GM19438 (cell line): ENCODE measurements at regions not wholly inside any gene's neighbourhood (a gene's known extent, or its start where the extent isn't known, plus 50 kb on each side); places are given as distances from the start of the nearest gene placed in this dataset.

ENCODE experiments used
- ATAC-seq: cut with Tn5 transposase; IDR thresholded peaks from one replicate; pipeline ENCODE4 v1.9.1; 2021; ENCODE audit warnings: low read depth; ENCODE audit not compliant: unreplicated experiment

DNA sequence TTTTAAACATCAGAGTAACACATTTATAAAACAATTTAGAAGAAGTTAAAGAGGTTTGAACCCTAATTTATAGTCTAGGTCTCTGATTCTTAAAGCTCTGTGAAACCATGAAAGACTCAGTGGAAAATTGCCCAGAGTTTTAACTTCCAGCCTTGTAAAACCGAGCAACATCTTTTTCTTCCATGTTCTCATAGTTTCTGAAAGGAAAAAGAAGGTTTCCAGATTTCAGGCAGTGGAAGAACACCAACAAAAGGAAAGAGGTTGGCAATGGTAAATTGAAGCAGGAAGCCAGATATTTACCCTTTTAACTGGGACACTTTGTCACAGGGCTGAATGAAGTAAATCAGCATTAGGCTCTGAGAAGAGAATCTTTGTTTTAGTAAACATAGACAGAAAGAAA lies 1999.3 kb downstream of the MAT2B start:
- ATAC-seq, result no peak

DNA sequence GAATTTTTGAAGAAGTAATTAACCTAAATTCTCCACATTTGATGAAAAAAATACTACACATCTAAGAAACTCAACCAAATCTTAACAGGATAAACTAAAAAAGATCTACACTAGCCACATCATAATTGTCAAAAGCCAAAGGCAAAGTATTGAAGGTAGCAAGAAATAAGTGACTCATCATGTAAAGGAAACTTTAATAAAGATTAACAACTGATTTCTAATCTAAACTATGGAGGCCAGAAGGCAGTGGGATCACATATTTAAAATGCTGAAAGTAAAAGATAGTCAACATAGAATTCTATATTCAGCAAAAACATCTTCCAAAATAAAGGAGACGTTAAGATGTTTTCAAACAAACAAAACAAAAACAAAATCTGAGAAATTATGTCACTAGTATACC lies 2002.9 kb downstream of the MAT2B start:
- no peak for ATAC-seq

DNA sequence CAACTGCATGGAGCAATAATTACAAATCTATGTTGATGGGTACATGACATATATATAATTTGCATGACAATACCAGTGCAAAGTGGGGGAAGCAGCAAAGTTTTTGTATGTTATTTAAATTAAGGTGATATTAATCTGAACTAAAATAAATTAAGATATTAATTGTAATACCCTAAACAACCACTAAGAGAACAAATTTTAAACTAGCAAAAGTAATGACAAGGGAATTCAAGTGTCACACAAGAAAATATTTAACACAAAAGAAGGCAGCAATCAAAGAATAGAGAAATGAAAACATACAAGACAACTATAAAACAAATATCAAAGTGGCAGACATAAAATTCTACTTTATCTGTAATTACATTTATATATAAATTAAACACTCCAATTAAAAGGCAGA lies 2003.4 kb downstream of the MAT2B start:
- no peak for ATAC-seq

DNA sequence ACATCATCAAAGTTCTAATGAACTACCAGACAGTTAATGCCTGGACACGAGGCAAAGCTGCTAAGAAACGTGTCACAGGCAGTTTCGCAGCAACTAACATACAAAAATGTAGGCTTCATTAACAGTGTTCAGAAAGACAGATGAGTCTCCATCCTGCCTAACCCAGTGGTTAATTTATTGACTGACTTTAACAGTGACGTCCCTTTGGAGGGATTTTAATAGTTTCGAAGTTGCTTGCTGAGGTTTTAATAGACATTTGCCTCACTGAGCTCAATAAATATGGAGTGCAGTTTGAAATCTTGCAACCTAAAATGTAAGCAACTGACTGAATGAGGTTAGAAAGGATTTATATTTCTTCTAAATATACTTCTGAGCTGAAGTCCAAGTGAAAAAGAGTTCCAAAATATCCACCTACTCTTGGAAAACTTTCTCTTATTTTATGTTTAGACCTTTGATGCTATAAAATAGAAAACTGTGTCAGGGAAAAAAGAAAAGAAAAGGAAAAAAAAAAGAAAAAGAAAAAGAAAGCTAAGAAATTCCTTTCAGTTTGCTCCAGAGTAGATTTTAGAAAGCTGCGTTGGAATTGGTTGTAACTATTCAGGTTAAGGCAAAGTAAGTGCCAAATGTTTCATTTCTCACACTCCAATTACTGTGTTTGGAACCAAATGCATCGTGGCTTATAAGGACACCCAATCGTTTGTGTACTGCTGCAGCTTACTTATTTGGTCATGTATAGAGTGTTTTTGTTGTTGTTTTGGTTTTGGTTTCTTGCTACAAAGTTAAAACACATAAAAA lies 2016.6 kb downstream of the MAT2B start:
- no peak for ATAC-seq

DNA sequence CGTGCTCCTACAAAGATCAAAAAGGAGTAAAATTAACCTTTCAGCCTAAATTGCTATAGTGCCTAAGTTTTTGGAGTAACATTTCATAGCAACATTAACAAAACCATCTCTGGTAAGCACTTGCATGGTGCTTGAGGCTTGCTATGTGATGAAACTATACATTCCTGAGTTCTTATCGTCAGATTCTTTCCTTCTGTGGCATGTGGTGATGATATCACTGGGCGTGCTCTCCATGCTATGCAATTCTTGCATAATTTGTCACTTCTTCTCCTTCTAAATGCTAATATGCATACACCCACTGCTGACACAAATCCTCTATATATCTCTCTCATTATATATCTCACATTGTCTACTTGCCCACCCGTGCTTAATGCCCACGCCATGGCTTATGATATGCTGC lies 2019.9 kb downstream of the MAT2B start:
- no peak for ATAC-seq

DNA sequence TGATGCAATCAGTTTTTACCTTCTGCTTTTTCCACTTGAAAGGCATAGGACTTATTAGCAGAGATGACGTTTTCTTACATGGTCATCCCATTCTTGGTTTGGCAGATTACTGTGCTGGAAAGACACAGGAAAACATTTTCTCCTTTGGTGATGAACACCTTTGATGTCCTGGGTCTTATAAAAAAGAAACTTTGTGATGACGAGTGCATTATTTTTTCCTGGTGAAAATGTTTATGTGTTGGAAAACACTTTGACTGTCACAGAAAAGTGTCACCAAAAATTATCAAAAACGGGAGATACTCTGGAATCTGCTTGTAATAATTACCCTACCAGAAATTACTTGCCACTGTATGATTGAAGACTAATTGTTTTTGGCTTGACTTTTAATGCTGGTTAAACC lies 2020.9 kb downstream of the MAT2B start:
- ATAC-seq, result no peak

DNA sequence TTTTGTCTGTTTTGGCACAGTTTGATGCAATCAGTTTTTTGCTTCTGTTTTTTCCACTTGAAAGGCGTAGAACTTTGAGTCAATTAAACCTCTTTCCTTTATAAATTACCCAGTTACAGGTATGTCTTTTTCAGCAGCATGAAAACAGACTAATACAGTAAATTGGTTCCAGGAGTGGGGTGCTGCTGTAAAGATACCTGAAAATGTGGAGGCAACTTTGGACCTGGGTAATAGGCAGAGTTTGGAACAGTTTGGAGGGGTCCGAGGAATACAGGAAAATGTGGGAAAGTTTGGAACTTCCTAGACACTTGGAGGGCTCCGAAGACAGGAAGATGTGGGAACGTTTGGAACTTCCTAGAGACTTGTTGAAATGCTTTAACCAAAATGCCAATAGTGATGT lies 2022.2 kb downstream of the MAT2B start:
- ATAC-seq, result no peak

DNA sequence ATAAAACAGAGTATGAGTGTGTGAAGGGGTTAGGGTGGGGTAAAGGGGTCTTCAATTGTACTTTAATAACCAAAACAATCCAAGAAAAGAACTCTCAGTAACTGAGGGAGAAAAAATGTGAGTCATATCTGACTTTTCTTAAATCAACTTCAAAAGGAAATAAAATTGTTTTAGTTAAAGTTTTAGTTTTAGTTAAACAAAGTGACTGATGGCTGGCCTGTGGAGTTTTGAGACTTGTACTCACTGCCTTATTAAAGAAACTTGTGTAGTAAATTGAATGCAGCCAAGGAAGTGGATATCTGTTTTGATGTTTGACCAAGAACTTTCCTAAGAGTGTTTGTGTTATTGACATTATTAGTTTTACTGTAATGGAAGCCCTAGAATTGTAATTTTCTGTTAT lies 2032.6 kb downstream of the MAT2B start:
- no peak for ATAC-seq

DNA sequence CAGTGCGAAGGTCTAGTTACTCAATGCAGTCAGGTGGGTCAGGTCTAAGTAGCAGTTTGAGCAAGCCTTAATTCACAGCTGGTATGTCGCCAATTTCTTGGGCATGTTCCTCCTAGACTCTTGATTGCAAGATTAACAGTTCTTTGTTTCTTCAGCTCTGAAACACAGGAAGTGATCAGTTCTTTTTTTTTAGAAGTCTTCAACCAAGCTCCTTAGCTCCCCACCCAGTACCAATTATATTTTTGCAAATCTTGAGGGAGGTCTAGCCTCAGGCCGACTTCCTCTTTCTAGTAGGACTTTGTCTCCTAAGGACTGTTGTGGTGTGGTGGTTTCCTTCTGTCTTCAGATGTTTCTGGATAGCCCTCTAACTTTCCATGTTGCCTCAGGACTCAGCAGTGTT lies 2054.2 kb downstream of the MAT2B start:
- ATAC-seq, result no peak

DNA sequence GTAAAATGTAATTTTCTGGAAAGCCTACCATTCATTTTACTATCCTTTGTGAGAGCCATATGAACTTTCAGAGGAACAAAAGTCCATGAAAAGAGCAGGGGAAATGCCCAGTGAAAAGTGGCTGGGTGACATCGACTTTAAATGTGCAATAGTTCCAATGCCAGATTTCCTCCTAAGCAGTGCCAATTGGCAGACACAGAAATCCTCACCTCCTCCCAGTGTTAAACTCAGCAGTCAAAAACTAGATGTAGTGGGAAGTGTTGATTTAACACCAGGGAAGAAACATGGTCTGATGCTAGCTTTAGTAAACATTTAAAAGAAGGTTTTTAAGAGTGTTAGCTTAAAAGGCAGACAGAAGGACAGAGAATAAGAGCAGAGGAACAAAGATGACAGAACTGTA lies 2055.2 kb downstream of the MAT2B start:
- no peak for ATAC-seq

DNA sequence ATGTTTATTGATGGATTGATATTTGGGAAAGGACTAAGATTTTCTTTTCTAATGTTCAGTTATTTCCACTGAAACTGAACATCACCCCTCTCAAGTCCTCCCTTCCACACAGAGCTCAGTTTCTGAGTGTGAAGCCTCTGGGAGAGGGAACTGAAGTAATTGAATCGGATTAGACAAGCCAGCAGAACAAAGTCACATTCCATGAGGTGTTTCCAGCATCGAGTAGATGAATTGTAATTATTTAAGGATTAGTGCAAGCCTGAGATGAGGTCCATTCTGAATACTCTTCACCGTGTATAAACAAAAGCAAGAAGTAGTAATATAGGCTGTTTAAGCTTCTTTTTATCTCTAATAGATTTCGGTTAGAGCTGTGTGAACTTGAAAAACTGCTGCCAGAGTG lies 2060.5 kb downstream of the MAT2B start:
- ATAC-seq, result no peak

DNA sequence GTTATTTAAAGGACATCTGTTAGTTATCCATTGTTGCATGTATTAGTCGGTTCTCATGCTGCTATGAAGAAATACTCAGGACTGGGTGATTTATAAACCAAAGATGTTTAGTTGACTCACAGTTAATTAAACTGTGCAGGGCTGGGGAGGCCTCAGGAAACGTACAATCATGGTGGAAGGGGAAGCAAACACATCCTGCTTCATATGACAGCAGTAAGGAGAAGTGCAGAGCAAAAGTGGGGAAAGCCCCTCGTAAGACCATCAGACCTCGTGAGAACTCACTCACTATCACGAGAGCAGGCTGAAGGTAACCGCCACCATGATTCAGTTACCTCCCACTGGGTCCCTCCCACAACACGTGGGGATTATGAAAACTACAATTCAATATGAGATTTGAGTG lies 2064.1 kb downstream of the MAT2B start:
- ATAC-seq, result no peak

DNA sequence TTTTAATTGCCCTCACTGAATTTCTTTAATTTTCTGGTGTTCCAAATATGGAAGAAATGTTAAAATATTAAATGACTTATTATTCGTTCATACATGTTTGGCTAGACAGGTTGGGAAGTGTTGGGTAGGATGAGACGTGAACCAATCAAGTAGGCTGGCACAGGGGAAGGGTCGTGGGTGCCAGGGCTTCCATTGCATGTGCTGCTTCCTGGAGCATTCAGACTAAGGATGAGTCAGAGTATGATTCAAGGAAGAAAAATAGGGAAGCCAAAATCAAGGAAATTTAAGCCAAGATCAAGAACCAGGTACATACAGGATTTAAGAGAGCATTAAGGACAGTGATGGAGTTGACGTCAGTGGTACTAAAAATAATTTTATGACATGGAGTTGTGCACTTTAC lies 2068.0 kb downstream of the MAT2B start:
- no peak for ATAC-seq

DNA sequence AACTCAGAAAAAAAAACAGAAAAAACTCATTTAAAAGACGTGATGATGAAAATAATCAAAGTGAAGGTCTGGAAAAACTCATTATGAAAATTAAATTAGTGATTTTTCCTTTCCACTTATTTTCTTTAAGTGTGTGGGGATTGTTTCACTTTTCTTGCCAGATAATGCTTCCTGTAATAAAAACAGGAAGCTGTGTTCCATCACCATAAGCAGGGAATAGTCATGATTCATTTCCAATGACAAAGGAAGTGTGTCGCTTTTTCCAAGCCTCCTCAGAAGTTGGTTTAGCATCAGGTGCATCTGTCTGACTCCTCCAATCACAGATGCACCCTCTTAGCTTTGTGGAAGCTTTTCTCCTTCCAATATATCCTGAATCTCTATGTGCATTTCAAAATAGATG lies 2068.7 kb downstream of the MAT2B start:
- no peak for ATAC-seq

DNA sequence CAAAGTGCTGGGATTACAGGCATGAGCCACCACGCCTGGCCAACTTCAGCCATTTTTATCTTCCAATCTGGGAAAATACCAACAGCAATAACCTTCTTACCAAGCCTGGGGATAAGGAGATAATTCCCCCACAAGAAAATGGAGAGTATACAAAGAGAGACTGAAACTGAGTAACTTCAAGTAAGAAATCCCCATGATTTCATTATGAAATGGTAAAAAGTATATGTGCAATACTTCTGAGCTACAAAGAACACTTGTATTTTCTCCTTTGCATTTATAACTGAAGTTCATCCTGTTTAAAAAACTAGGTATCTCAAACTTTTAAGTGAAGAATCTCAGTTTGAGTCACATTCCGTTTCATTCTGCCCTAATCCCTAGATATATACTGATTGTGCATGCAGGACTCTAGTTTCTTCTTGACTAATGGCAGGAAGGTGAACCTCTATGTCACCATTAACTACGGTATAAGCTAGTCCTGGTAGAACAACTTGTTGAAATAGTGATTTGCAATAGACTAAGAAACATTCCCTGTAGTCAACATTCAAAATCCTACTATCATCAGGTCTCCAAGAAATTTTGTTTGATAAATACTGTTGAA lies 2071.4 kb downstream of the MAT2B start:
- ATAC-seq, result no peak

DNA sequence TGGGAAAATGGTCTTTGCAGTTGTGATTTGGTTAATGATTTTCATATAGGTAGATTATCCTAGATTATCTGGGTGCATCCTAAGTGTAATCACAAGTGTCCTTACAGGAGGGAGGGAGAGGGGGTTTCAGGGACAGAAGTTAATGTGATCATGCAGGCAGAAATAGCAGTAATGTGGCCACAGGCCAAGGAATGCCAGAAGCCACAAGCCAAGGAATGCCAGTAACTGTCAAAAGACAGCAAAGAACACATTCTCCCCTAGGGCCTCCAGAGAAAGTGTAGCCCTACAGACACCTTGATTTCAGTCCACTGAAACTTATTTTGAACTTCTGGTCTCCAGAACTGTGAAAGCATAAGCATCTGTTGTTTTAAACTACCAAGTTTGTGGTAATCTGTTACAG lies 2074.5 kb downstream of the MAT2B start:
- ATAC-seq, result no peak

DNA sequence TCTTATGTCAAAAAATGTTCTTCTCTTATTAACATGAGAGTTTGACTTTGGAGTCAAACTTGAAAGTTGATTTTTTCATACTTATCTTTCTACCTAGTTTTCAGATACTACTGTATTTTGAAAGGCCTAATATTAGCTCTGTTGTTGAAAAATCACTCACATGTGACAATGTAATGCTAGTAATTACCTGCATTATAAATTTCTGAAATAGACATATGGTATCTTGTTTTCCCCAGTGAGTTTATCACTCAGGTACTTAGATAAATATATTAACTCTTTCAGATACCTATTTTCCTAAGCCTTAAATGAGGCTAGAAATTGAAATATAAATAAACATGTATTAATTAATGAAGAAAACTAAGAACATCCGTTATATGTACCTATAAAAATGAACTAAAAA lies 2089.3 kb downstream of the MAT2B start:
- ATAC-seq, result no peak

DNA sequence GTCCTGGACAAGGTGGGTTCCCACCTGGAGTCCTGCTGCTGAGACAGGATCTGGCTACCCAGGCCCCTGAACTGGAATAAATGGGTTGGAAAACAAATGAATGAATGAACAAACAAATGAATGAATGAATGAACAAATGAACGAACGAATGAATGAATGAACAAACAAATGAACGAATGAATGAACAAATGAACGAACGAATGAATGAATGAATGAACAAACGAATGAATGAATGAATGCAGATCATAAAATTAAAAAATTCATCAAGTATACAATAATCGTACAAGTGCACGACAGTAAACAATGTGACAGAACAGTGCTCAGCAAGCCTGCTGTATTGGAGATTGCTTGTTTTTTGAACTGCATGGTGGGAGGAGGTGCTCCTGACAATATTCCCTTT lies 2097.1 kb downstream of the MAT2B start:
- no peak for ATAC-seq

DNA sequence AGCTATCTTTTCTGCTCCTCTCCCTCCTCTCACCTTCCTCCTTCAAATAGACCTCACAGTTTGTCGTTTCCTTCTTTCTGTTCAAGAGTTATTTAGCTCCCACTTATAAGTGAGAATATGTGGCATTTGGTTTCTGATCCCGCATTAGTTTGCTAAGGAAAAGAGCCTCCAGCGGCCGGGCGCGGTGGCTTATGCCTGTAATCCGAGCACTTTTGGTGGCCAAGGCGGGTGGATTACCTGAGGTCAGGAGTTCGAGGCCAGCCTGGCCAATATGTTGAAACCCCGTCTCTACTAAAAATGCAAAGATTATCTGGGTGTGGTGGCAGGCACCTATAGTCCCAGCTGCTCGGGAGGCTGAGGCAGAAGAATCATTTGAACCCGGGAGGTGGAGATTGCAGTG lies 2101.6 kb downstream of the MAT2B start:
- no peak for ATAC-seq

DNA sequence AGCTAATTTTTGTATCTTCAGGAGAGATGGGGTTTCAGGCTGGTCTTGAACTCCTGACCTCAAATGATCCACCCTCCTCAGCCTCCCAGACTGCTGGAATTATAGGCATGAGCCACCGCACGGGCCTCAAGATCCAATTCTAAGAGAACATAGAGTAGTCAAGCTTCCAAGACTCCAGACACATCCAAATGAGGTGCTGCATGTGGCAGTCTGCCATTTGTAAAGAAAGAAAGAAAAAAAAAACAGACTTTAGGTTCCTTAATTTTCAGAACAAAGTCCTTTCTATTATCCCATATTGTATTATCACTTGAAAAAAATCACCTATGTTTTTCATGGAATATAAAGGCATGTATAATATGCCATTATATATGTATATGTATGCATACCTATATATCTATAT lies 2104.5 kb downstream of the MAT2B start:
- ATAC-seq, result no peak

DNA sequence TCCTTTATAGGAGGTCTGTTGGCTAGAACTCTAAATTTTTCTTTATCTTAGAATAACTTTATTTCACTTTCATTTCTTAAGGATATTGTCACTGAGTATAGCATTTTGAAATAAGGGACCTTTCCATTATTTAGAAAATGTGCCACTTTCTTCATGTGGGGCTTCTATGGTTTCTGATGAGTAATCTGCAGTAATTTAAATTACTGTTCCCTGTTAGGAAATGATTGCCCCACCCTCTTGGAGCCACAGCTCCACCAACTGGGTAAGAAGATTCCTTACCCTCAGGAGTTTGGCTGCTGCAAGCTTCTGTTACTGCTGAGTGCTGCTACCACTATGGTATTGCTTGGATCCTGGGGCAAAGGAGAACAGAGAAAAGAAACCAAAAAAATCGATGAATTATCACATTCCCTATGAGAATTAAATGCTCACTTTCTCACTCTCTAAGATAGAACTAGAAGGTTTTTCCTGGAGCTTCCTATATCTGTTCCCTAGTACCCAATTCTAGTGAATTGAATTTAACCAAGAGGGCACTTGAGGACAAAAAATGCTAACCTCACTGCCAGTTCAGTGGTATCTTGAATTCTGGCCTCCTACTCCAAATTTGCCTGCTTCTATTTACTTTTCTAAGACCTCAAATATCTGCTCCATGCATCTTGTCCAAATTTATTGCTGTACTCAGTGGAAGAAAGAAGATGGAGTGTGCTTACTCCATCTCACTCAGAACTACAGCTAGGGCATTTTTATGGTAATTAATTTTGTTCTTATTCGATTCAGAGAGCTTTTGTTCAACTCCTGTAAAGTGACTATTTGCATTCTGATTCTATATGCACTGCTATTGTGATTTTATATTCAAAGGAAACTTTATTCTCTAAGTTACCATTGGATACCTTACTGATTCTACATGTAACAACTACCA lies 2111.3 kb downstream of the MAT2B start:
- no peak for ATAC-seq

DNA sequence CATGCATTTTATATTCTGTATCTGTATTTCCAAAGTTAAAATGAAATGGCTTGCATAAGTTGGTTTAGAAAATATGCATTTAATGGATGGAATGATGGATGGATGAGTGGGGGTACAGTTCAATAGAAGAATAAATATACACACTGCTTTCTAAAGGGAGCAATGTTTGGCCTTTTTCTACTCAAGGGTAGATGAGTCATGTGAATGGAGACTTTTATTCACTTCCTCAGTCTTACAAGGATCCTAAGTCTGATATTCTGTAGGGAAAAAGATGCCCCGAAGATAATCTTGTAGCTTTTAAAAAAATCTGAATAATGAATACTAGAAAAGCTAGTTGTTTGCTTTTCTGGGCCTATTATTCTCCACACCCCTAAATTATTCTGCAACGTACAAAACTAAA lies 2112.1 kb downstream of the MAT2B start:
- no peak for ATAC-seq
